ENCODE measurements at regions not wholly inside any gene's neighbourhood (a gene's known extent, or its start where the extent isn't known, plus 50 kb on each side); places are given as distances from the start of the nearest gene placed in this dataset.
A peak's percentile ranks its signal among the peaks of the same experiment; 100 is the strongest.
"Not testable (repeated sequence)": the region's sequence is repeated elsewhere in the genome, so short reads cannot be mapped to it uniquely, and the experiment has no call there.

DNA sequence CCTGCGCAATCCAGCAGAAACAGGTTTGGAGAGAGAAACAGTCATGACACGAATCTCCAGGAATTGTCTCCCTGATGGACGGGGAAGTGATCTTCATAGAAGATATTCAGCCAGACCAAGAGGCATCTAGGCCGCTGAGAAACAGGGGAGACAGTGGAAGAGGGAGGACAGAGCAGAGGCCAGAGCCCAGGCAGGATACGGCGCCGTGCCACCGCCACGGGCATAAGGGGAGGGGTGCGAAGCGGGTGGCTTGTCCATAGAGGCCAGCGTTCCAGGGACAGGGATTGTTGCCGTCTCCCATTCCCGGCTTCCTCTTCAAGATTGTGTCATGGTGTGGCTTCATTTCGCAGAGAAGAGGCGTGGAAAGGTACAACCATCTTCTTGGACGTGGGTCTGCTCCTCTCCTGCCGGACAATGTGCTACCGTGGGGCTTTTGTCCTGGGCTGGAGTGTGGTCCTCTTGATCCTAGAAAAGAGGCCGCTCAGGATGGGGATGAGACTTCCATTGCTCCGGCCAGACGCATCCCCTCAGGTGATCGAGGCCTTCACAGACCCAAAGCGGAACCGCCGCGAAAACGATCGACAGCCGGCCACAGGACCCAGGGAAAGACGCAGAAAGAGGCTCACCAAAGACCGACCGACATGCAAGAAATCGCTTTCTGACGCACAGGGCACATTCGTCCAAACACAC lies 118.9 kb upstream of the KCNJ18 start:
- H3K27ac ChIP-seq (ENCODE audit: low read depth in 1 of 2, low read length in 2 of 2); H3K9me3 ChIP-seq (ENCODE audit: control insufficient read depth in 1 of 2, insufficient read depth in 1 of 2, low read length in 2 of 2); H3K36me3 Mint-ChIP-seq (ENCODE audit: low read depth); ATAC-seq (ENCODE audit: poor library complexity); H3K4me1 ChIP-seq (ENCODE audit: insufficient read depth, low read length); H3K36me3 ChIP-seq (ENCODE audit: insufficient read depth, low read length); POLR2A ChIA-PET; intact Hi-C loops (cut with DNase I, micrococcal nuclease); H3K27me3 ChIP-seq (ENCODE audit: control insufficient read depth in 1 of 2, insufficient read depth in 2 of 2, low read length in 2 of 2); H3K27me3 Mint-ChIP-seq; CTCF ChIA-PET; H3K9me3 Mint-ChIP-seq: not testable (repeated sequence)
- H3K4me3 ChIP-seq (ENCODE audit: low read length), result peak overlapping the region; percentile 51
- Mint-ChIP-seq H3K27ac (peak overlapping the region; percentile 72), H3K4me1 (ENCODE audit: low read depth) (peaks cover 22% of the 10 kb centered on the region), H3K4me3 (peak overlapping the region; percentile 88)
- peak in 1 of 14 experiments; percentile 5 for DNase-seq

DNA sequence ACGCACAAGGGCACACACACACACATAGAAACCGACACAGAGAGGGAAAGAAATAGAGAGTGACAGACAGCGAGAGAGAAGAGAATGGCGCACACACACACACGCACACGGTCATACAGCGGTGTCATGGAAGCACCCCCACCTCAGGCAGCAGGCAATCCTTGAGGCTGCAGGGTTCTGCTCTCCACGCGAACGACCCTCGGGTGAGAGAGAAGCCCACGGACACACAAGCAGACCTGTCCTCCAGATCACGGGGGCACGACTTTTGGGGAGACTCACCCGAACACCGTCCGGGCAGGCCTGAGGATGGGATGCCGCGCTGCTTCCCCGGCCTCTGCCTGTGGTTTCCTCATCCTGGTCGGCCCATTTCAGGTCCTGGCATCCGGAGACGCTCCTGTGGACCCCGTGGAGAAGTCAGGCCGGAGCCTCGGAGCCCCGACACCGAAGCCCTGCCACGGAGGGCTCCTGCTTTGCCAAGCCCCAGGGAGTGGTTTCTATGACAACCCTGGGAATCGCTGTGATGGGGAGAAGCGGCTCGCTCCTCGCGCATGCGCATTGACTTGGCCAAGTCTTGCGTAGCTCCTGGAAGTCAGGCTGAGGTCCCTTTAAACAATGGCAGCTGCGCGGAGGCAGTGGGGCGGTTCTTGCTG lies 118.2 kb upstream of the KCNJ18 start:
- CTCF ChIA-PET, result no interaction called here
- Mint-ChIP-seq H3K36me3 (ENCODE audit: low read depth) (peaks cover 8% of the 10 kb centered on the region), H3K27ac (peak overlapping the region; percentile 72), H3K4me3 (peak overlapping the region; percentile 88), H3K4me1 (ENCODE audit: low read depth) (peaks cover 22% of the 10 kb centered on the region), H3K27me3 (no peaks in the 10 kb centered on the region), H3K9me3 (no peaks in the 10 kb centered on the region)
- H3K4me1 ChIP-seq (ENCODE audit: insufficient read depth, low read length), result peaks cover 5% of the 10 kb centered on the region
- DNase-seq, result peak in 12 of 14 experiments; percentile 10 to 76 (median 39)
- no peak overlapping the region for H3K27ac ChIP-seq (ENCODE audit: low read depth in 1 of 2, low read length in 2 of 2)
- POLR2A ChIA-PET, result no interaction called here
- ATAC-seq (ENCODE audit: poor library complexity), result peak; percentile 89
- H3K9me3 ChIP-seq (ENCODE audit: control insufficient read depth in 1 of 2, insufficient read depth in 1 of 2, low read length in 2 of 2), result no peaks in the 10 kb centered on the region
- H3K36me3 ChIP-seq (ENCODE audit: insufficient read depth, low read length), result no peaks in the 10 kb centered on the region
- H3K27me3 ChIP-seq (ENCODE audit: control insufficient read depth in 1 of 2, insufficient read depth in 2 of 2, low read length in 2 of 2), result peaks cover 0 to 2% of the 10 kb centered on the region in 2 experiments
- peak overlapping the region; percentile 51 for H3K4me3 ChIP-seq (ENCODE audit: low read length)
- TF ChIP-seq, protein P1, sequence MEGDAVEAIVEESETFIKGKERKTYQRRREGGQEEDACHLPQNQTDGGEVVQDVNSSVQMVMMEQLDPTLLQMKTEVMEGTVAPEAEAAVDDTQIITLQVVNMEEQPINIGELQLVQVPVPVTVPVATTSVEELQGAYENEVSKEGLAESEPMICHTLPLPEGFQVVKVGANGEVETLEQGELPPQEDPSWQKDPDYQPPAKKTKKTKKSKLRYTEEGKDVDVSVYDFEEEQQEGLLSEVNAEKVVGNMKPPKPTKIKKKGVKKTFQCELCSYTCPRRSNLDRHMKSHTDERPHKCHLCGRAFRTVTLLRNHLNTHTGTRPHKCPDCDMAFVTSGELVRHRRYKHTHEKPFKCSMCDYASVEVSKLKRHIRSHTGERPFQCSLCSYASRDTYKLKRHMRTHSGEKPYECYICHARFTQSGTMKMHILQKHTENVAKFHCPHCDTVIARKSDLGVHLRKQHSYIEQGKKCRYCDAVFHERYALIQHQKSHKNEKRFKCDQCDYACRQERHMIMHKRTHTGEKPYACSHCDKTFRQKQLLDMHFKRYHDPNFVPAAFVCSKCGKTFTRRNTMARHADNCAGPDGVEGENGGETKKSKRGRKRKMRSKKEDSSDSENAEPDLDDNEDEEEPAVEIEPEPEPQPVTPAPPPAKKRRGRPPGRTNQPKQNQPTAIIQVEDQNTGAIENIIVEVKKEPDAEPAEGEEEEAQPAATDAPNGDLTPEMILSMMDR (IDR thresholded peaks at IDR 0.05), result no peak
- intact Hi-C loops (cut with DNase I, micrococcal nuclease), result no loop called here

DNA sequence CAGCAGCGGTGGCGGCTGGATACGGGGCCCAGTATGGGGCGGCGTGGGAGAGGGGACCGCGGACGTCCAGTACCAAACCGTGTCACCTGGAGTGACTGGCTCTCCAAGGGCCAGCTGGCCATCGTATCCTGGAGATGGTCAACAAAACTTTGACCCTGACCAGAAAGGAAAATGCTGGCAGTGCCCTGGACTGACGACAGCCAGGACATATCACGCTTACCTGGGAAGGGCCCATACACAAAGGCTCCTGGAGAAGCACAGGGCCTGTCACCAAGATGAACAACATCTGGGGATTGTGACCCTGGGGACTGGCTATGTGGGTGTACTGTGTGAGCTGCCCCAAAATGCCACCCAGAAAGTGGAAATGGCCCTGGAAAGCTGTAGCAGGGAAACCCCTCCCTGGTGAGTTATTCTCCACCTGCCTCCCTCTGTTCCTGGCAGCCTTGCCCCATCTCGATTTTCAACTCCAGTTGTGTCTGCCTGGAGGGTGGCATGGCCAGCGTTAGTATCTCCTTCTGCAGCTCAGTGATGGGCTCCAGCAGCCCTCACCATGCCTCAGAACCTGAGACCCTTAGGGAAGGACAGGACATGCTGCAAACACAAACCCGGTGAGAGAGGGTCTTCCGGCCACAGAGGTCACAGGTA lies 117.6 kb upstream of the KCNJ18 start:
- H3K4me1 ChIP-seq (ENCODE audit: insufficient read depth, low read length); intact Hi-C loops (cut with DNase I, micrococcal nuclease); H3K27ac Mint-ChIP-seq; H3K36me3 ChIP-seq (ENCODE audit: insufficient read depth, low read length); H3K9me3 Mint-ChIP-seq; H3K27me3 Mint-ChIP-seq; DNase-seq; ATAC-seq (ENCODE audit: poor library complexity); CTCF ChIA-PET; H3K27ac ChIP-seq (ENCODE audit: low read depth in 1 of 2, low read length in 2 of 2); H3K27me3 ChIP-seq (ENCODE audit: control insufficient read depth in 1 of 2, insufficient read depth in 2 of 2, low read length in 2 of 2); POLR2A ChIA-PET; H3K9me3 ChIP-seq (ENCODE audit: control insufficient read depth in 1 of 2, insufficient read depth in 1 of 2, low read length in 2 of 2); H3K36me3 Mint-ChIP-seq (ENCODE audit: low read depth): not testable (repeated sequence)
- peak overlapping the region; percentile 88 for H3K4me3 Mint-ChIP-seq
- H3K4me1 Mint-ChIP-seq (ENCODE audit: low read depth), result peaks cover 22% of the 10 kb centered on the region
- peak overlapping the region; percentile 51 for H3K4me3 ChIP-seq (ENCODE audit: low read length)

DNA sequence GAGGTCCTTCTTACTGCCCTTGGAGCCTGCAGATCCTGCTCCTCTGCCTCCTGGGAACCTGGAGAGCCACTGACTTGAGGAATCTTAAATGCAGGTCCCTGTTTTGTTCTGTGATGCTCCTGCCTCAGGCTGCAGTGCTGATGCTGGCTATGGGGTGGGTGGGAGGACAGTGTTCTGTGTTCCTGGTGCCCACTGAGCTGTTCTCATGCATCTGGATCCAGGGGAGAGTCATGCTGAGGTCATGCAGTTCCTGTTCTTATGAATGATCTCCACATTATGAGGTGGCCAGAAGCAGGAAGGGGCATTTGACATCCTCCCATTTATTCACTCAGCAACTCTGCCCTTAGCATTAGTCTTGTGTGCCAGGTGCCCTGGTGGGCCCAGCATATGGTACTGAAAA lies 113.5 kb upstream of the KCNJ18 start:
- POLR2A ChIA-PET; ATAC-seq (ENCODE audit: poor library complexity); H3K27ac Mint-ChIP-seq; H3K27ac ChIP-seq (ENCODE audit: low read depth in 1 of 2, low read length in 2 of 2); H3K4me3 ChIP-seq (ENCODE audit: low read length); H3K4me3 Mint-ChIP-seq; H3K4me1 Mint-ChIP-seq (ENCODE audit: low read depth); CTCF ChIA-PET; H3K27me3 ChIP-seq (ENCODE audit: control insufficient read depth in 1 of 2, insufficient read depth in 2 of 2, low read length in 2 of 2); H3K9me3 Mint-ChIP-seq; DNase-seq; H3K36me3 Mint-ChIP-seq (ENCODE audit: low read depth); H3K9me3 ChIP-seq (ENCODE audit: control insufficient read depth in 1 of 2, insufficient read depth in 1 of 2, low read length in 2 of 2); H3K36me3 ChIP-seq (ENCODE audit: insufficient read depth, low read length); H3K4me1 ChIP-seq (ENCODE audit: insufficient read depth, low read length); intact Hi-C loops (cut with DNase I, micrococcal nuclease); H3K27me3 Mint-ChIP-seq: not testable (repeated sequence)

All from CD4-positive, alpha-beta T cell (primary cell).